Stimulated activated CD4-positive, alpha-beta T cell treated with anti-CD3 and anti-CD28 coated beads, Interleukin-1b, Interleukin-23, amount 100 ng/mL, for 24 hours (primary cell): ENCODE measurements at regions not wholly inside any gene's neighbourhood (a gene's known extent, or its start where the extent isn't known, plus 50 kb on each side); places are given as distances from the start of the nearest gene placed in this dataset.

Source experiments
- DNase-seq, 4 experiments: peaks; one replicate each; pipeline ENCODE4 v3.0.0-alpha.2; 2020; ENCODE audit warnings: low read depth in 4 of 4, low spot score in 1 of 4

GRCh38 chr3:101085752-101086151, 92.5 kb upstream of the ABI3BP start:
- no peak for DNase-seq

- DNase-seq = no peak
These were observed 91.2 kb upstream of the ABI3BP start for GRCh38 chr3:101084404-101084803.

GRCh38 chr3:101081999-101082398, 88.8 kb upstream of the ABI3BP start:
- DNase-seq = no peak

GRCh38 chr3:101081446-101081845, 88.2 kb upstream of the ABI3BP start:
- DNase-seq = no peak

GRCh38 chr3:101077361-101078011, 84.3 kb upstream of the ABI3BP start:
- DNase-seq = no peak

- DNase-seq = no peak
These were observed 81.3 kb upstream of the ABI3BP start for GRCh38 chr3:101074518-101074917.

GRCh38 chr3:101072300-101072699, 79.1 kb upstream of the ABI3BP start:
- no peak for DNase-seq

- no peak for DNase-seq
These were observed 77.5 kb upstream of the ABI3BP start for GRCh38 chr3:101070799-101071121.

GRCh38 chr3:101069901-101070798, 76.9 kb upstream of the ABI3BP start:
- DNase-seq = peak; percentile 28 to 56 (median 42)

GRCh38 chr3:101068876-101069606, 75.8 kb upstream of the ABI3BP start:
- no peak for DNase-seq

GRCh38 chr3:101066711-101067129, 73.5 kb upstream of the ABI3BP start:
- DNase-seq = no peak

GRCh38 chr3:101065962-101066361, 72.7 kb upstream of the ABI3BP start:
- DNase-seq = no peak

GRCh38 chr3:101063401-101063800, 70.2 kb upstream of the ABI3BP start:
- no peak for DNase-seq

GRCh38 chr3:101061312-101061711, 68.1 kb upstream of the ABI3BP start:
- DNase-seq = no peak

- no peak for DNase-seq
These were observed 57.6 kb upstream of the ABI3BP start for GRCh38 chr3:101050866-101051265.

- no peak for DNase-seq
These were observed 56.8 kb upstream of the ABI3BP start for GRCh38 chr3:101050046-101050445.

GRCh38 chr3:101049532-101049931, 56.3 kb upstream of the ABI3BP start:
- DNase-seq = no peak

GRCh38 chr3:101043687-101044078, 50.5 kb upstream of the ABI3BP start:
- DNase-seq = no peak

GRCh38 chr3:101042996-101043686, 49.9 kb upstream of the ABI3BP start:
- DNase-seq = no peak
